HG03378 (cell line): ENCODE measurements at regions not wholly inside any gene's neighbourhood (a gene's known extent, or its start where the extent isn't known, plus 50 kb on each side); places are given as distances from the start of the nearest gene placed in this dataset.

ENCODE experiments used
- ATAC-seq: cut with Tn5 transposase; IDR thresholded peaks from one replicate; pipeline ENCODE4 v1.9.1; 2021; ENCODE audit warnings: mild to moderate bottlenecking, moderate library complexity; ENCODE audit not compliant: unreplicated experiment

GRCh38 chr11:104609311-104610085, 288.8 kb downstream of the CASP12 start:
- ATAC-seq, result peak; percentile 96

GRCh38 chr11:104602643-104603042, 295.6 kb downstream of the CASP12 start:
- no peak for ATAC-seq

GRCh38 chr11:104594228-104594958, 303.9 kb downstream of the CASP12 start:
- ATAC-seq, result no peak

- no peak for ATAC-seq
Observed at GRCh38 chr11:104588970-104589369, 309.3 kb downstream of the CASP12 start.

- ATAC-seq, result no peak
Observed at GRCh38 chr11:104588446-104588845, 309.8 kb downstream of the CASP12 start.

GRCh38 chr11:104584823-104585222, 313.4 kb downstream of the CASP12 start:
- ATAC-seq, result no peak

- ATAC-seq, result no peak
Observed at GRCh38 chr11:104583857-104584256, 314.4 kb downstream of the CASP12 start.

- no peak for ATAC-seq
Observed at GRCh38 chr11:104582431-104582830, 315.8 kb downstream of the CASP12 start.

- ATAC-seq, result no peak
Observed at GRCh38 chr11:104581246-104581980, 316.8 kb downstream of the CASP12 start.

GRCh38 chr11:104573441-104573990, 324.7 kb downstream of the CASP12 start:
- ATAC-seq, result no peak

- no peak for ATAC-seq
Observed at GRCh38 chr11:104572279-104572678, 326.0 kb downstream of the CASP12 start.

- no peak for ATAC-seq
Observed at GRCh38 chr11:104570078-104570701, 328.1 kb downstream of the CASP12 start.

GRCh38 chr11:104565583-104565961, 332.7 kb downstream of the CASP12 start:
- no peak for ATAC-seq

GRCh38 chr11:104564921-104565582, 333.2 kb downstream of the CASP12 start:
- no peak for ATAC-seq

GRCh38 chr11:104556606-104557301, 341.5 kb downstream of the CASP12 start:
- ATAC-seq, result no peak

- ATAC-seq, result no peak
Observed at GRCh38 chr11:104549019-104549418, 349.2 kb downstream of the CASP12 start.

- ATAC-seq, result no peak
Observed at GRCh38 chr11:104547996-104548661, 350.1 kb downstream of the CASP12 start.

- no peak for ATAC-seq
Observed at GRCh38 chr11:104546501-104546900, 351.8 kb downstream of the CASP12 start.

GRCh38 chr11:104541701-104542100, 356.6 kb downstream of the CASP12 start:
- ATAC-seq, result no peak
